T-cell (primary cell): ENCODE measurements at regions not wholly inside any gene's neighbourhood (a gene's known extent, or its start where the extent isn't known, plus 50 kb on each side); places are given as distances from the start of the nearest gene placed in this dataset.

Experiments used
- ATAC-seq, 4 experiments: fragments of 200-7000 bp in 3 of 4; fragments of 150-1000 bp in 1 of 4; cut with Tn5 transposase; replicated peaks in 1 of 4; 1 replicate in 3 of 4; 2 replicates in 1 of 4; pipeline ENCODE4 v1.10.0; 2021; ENCODE audit warnings: moderate library complexity in 3 of 4, mild to moderate bottlenecking in 2 of 4, moderate number of reproducible peaks in 1 of 4
- CTCF ChIA-PET, 2 donors: fragments of 300-600 bp; sonication (Branson Sonifier 250); formaldehyde crosslinking; loops; one replicate each; lab custom pipeline; 2022; ENCODE audit warnings: antibody characterized with exemption in 2 of 2; lab: Charles Lee
- POLR2A ChIA-PET, 2 donors: fragments of 300-600 bp; sonication (Branson Sonifier 250); formaldehyde crosslinking; loops; one replicate each; lab custom pipeline; 2022; ENCODE audit warnings: antibody characterized with exemption in 2 of 2; lab: Charles Lee
- DNase-seq, 35 experiments: peaks; one replicate each; pipeline versions ENCODE4 v3.0.0 to v3.0.0-alpha.2; 2013 to 2023
- H3K27ac ChIP-seq: one replicate; pipeline ENCODE4 v1.5.1; 2013; ENCODE audit warnings: low read length
- H3K27me3 ChIP-seq, 2 experiments: replicated peaks in 1 of 2; 1 replicate in 1 of 2; 2 replicates in 1 of 2; pipeline versions ENCODE4 v1.6.1 to v1.7.0; 2013; ENCODE audit warnings: low read length in 1 of 2, mixed read lengths in 1 of 2; ENCODE audit not compliant: control insufficient read depth in 2 of 2, insufficient read depth in 2 of 2; ENCODE audit errors: extremely low read depth in 1 of 2
- H3K36me3 ChIP-seq, 2 donors: 1 replicate in 1 of 2; 2 replicates in 1 of 2; pipeline versions ENCODE4 v1.6.1 to v1.7.0; 2013; ENCODE audit warnings: low read length in 1 of 2; ENCODE audit not compliant: control insufficient read depth in 2 of 2, insufficient read depth in 1 of 2; ENCODE audit errors: extremely low read depth in 1 of 2
- H3K4me1 ChIP-seq, 2 experiments: 1 replicate in 1 of 2; 2 replicates in 1 of 2; pipeline versions ENCODE4 v1.6.1 to v1.7.0; 2013; ENCODE audit warnings: low read length in 2 of 2, mixed read lengths in 1 of 2; ENCODE audit not compliant: insufficient read depth in 2 of 2, control insufficient read depth in 1 of 2; ENCODE audit errors: extremely low read depth in 1 of 2
- H3K4me3 ChIP-seq, 2 donors: 1 replicate in 1 of 2; 2 replicates in 1 of 2; pipeline versions ENCODE4 v1.5.1 to v1.7.0; 2013; ENCODE audit warnings: mild to moderate bottlenecking in 2 of 2, low read length in 1 of 2, moderate library complexity in 1 of 2; ENCODE audit not compliant: control insufficient read depth in 1 of 2; ENCODE audit errors: extremely low read depth in 1 of 2
- H3K9me3 ChIP-seq: 2 replicates; pipeline ENCODE4 v1.7.0; 2013
- H3K27ac Mint-ChIP-seq, 2 donors: one replicate each; pipeline ENCODE4 v1.8.0; 2020 to 2021; ENCODE audit warnings: mild to moderate bottlenecking in 2 of 2, mixed read lengths in 2 of 2
- H3K27me3 Mint-ChIP-seq, 2 donors: one replicate each; pipeline ENCODE4 v1.8.0; 2021 to 2022; ENCODE audit warnings: mixed read lengths in 2 of 2
- H3K36me3 Mint-ChIP-seq: one replicate; pipeline ENCODE4 v1.8.0; 2021; ENCODE audit warnings: mixed read lengths
- H3K4me1 Mint-ChIP-seq, 3 donors: one replicate each; pipeline ENCODE4 v1.8.0; 2020 to 2022; ENCODE audit warnings: mixed read lengths in 3 of 3, mild to moderate bottlenecking in 1 of 3
- H3K4me3 Mint-ChIP-seq, 3 donors: one replicate each; pipeline ENCODE4 v1.8.0; 2020 to 2022; ENCODE audit warnings: mild to moderate bottlenecking in 3 of 3, mixed read lengths in 3 of 3, moderate library complexity in 3 of 3
- H3K9me3 Mint-ChIP-seq, 3 donors: one replicate each; pipeline ENCODE4 v1.8.0; 2020 to 2022; ENCODE audit warnings: mixed read lengths in 3 of 3
- WGBS: methylation state at CpG from one replicate; pipeline ENCODE4 v1.1.5; 2013; ENCODE audit warnings: missing lambda C conversion rate; ENCODE audit not compliant: insufficient coverage; 5-methylcytosine and 5-hydroxymethylcytosine counted together

- Histone ChIP-seq H3K27me3 (peaks cover 0 to 6% of the 10 kb centered on the region in 2 experiments), H3K4me1 (no peaks in the 10 kb centered on the region), H3K27ac (no peak overlapping the region), H3K4me3 (no peak overlapping the region), H3K36me3 (no peaks in the 10 kb centered on the region), H3K9me3 (no peaks in the 10 kb centered on the region)
- H3K4me1 Mint-ChIP-seq, result no peaks in the 10 kb centered on the region
- no peak overlapping the region for H3K4me3 Mint-ChIP-seq
- ChIA-PET CTCF (no interaction called here), POLR2A (no interaction called here)
- DNase-seq (no peak), ATAC-seq (no peak)
- 79% methylated on average over 5 of the region's 6 CpGs for WGBS
- H3K27me3 Mint-ChIP-seq, result peaks cover 2 to 32% of the 10 kb centered on the region in 2 donors
- H3K27ac Mint-ChIP-seq, result no peak overlapping the region
- no peaks in the 10 kb centered on the region for H3K36me3 Mint-ChIP-seq
- no peaks in the 10 kb centered on the region for H3K9me3 Mint-ChIP-seq
Measured at GRCh38 chr1:90781534-90781933, 64.4 kb upstream of the BARHL2 start.

GRCh38 chr1:90780981-90781380 is 63.9 kb upstream of the BARHL2 start:
- Mint-ChIP-seq H3K4me3 (no peak overlapping the region), H3K36me3 (no peaks in the 10 kb centered on the region), H3K27me3 (peaks cover 2 to 32% of the 10 kb centered on the region in 2 donors), H3K27ac (no peak overlapping the region), H3K9me3 (no peaks in the 10 kb centered on the region), H3K4me1 (no peaks in the 10 kb centered on the region)
- ATAC-seq (no peak), DNase-seq (no peak)
- H3K4me3 ChIP-seq, result no peak overlapping the region
- ChIA-PET CTCF (no interaction called here), POLR2A (no interaction called here)
- no peaks in the 10 kb centered on the region for H3K36me3 ChIP-seq
- H3K4me1 ChIP-seq, result no peaks in the 10 kb centered on the region
- H3K9me3 ChIP-seq, result no peaks in the 10 kb centered on the region
- WGBS, result 100% methylated on average over 1 of the region's 2 CpGs
- H3K27me3 ChIP-seq, result peaks cover 0 to 4% of the 10 kb centered on the region in 2 experiments
- H3K27ac ChIP-seq, result no peak overlapping the region

DNA sequence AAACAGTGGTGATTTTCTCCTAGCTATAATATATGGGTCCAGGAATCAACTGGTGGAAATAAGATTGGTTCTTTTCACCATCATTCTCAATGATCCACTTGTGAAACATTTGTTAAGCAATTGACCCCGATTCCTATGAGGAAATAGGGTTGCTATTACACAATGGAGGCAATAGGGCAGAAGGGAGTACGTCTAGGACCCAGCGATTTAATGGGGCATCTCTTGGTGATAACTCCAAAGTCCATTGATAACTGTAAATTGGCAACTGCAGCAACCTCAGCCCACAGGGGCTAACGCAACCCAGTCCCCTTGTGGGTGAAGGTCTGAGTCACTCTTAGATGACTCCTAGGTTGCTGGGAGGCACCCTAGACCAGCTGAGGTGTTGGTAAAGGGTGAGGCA is 62.5 kb upstream of the BARHL2 start:
- CTCF ChIA-PET, result no interaction called here

GRCh38 chr1:90778486-90778885 is 61.4 kb upstream of the BARHL2 start:
- H3K9me3 ChIP-seq, result no peaks in the 10 kb centered on the region
- no peak for ATAC-seq
- CTCF ChIA-PET, result no interaction called here

More for the DNA sequence above, 62.5 kb upstream of the BARHL2 start:
- Histone ChIP-seq H3K4me1 (no peaks in the 10 kb centered on the region), H3K27ac (no peak overlapping the region), H3K4me3 (no peak overlapping the region), H3K9me3 (no peaks in the 10 kb centered on the region), H3K36me3 (no peaks in the 10 kb centered on the region), H3K27me3 (peaks cover 0 to 7% of the 10 kb centered on the region in 2 experiments)
- H3K9me3 Mint-ChIP-seq, result no peaks in the 10 kb centered on the region
- 87% methylated on average over 3 of the region's 4 CpGs for WGBS
- no peaks in the 10 kb centered on the region for H3K36me3 Mint-ChIP-seq
- no peak overlapping the region for H3K27ac Mint-ChIP-seq
- DNase-seq (no peak), ATAC-seq (no peak)
- peaks cover 5 to 32% of the 10 kb centered on the region in 2 donors for H3K27me3 Mint-ChIP-seq
- POLR2A ChIA-PET, result no interaction called here
- no peaks in the 10 kb centered on the region for H3K4me1 Mint-ChIP-seq
- no peak overlapping the region for H3K4me3 Mint-ChIP-seq

DNA sequence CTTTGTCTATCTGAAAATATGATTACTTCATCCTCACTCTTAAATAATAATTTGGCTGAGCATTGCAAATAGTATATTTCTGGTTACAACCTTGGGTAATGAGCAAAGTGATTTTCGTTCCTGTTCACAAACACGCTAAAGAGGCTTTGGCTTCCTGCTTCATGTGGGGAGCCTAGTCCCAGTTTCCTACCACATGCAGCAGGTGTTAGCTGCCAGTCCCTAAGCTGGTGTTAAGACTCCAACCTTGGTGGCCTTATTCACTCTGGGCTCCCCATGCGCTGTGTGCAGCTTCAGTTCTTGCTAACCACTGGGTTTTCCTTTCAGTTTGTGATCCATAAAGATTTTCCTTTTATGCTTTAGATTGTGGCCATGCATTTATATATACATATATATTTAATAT is 56.7 kb upstream of the BARHL2 start:
- no peaks in the 10 kb centered on the region for H3K4me1 Mint-ChIP-seq
- CTCF ChIA-PET, result no interaction called here
- no peaks in the 10 kb centered on the region for H3K36me3 Mint-ChIP-seq
- H3K27me3 Mint-ChIP-seq, result peaks cover 14% of the 10 kb centered on the region in 2 donors
- no peak overlapping the region for H3K27ac Mint-ChIP-seq
- Histone ChIP-seq H3K36me3 (no peaks in the 10 kb centered on the region), H3K27ac (no peak overlapping the region), H3K4me1 (no peaks in the 10 kb centered on the region), H3K27me3 (peaks cover 0 to 3% of the 10 kb centered on the region in 2 experiments), H3K4me3 (no peak overlapping the region), H3K9me3 (no peaks in the 10 kb centered on the region)
- DNase-seq (no peak), ATAC-seq (no peak)
- POLR2A ChIA-PET, result no interaction called here
- H3K9me3 Mint-ChIP-seq, result no peaks in the 10 kb centered on the region
- WGBS, result 37% methylated on average over 2 of the region's 3 CpGs
- H3K4me3 Mint-ChIP-seq, result no peak overlapping the region

More at GRCh38 chr1:90778486-90778885, 61.4 kb upstream of the BARHL2 start:
- Histone ChIP-seq H3K4me1 (no peaks in the 10 kb centered on the region), H3K36me3 (no peaks in the 10 kb centered on the region), H3K27ac (no peak overlapping the region), H3K4me3 (no peak overlapping the region), H3K27me3 (peaks cover 0 to 5% of the 10 kb centered on the region in 2 experiments)
- Mint-ChIP-seq H3K27me3 (peaks cover 3 to 30% of the 10 kb centered on the region in 2 donors), H3K36me3 (no peaks in the 10 kb centered on the region), H3K27ac (no peak overlapping the region), H3K4me3 (no peak overlapping the region), H3K9me3 (no peaks in the 10 kb centered on the region), H3K4me1 (no peaks in the 10 kb centered on the region)
- POLR2A ChIA-PET, result no interaction called here
- no peak for DNase-seq

- Histone ChIP-seq H3K27me3 (peaks cover 0 to under 1% of the 10 kb centered on the region in 2 experiments), H3K9me3 (no peaks in the 10 kb centered on the region), H3K4me1 (no peaks in the 10 kb centered on the region), H3K36me3 (no peaks in the 10 kb centered on the region), H3K4me3 (no peak overlapping the region), H3K27ac (no peak overlapping the region)
- POLR2A ChIA-PET, result no interaction called here
- Mint-ChIP-seq H3K36me3 (no peaks in the 10 kb centered on the region), H3K27me3 (peaks cover 25 to 38% of the 10 kb centered on the region in 2 donors), H3K4me3 (no peak overlapping the region), H3K9me3 (peaks cover 0 to 3% (median 0%) of the 10 kb centered on the region in 3 donors), H3K27ac (no peak overlapping the region), H3K4me1 (no peaks in the 10 kb centered on the region)
- ATAC-seq (no peak), DNase-seq (no peak)
- whole genome bisulfite sequencing, result 83% methylated on average over 1 of the region's 2 CpGs
- CTCF ChIA-PET, result interaction anchor here in 1 of 2 donors (0.7 kb wide), 1 partner anchor 1097 kb away, joined by 4 read pairs; no protein-coding TSS in a partner anchor
Measured at GRCh38 chr1:90768826-90769225, 51.7 kb upstream of the BARHL2 start.

GRCh38 chr1:90768098-90768497 is 51.0 kb upstream of the BARHL2 start:
- peaks cover 0 to 2% of the 10 kb centered on the region in 2 experiments for H3K27me3 ChIP-seq
- Mint-ChIP-seq H3K27me3 (peaks cover 27 to 41% of the 10 kb centered on the region in 2 donors), H3K9me3 (peaks cover 0 to 3% (median 0%) of the 10 kb centered on the region in 3 donors), H3K36me3 (no peaks in the 10 kb centered on the region), H3K27ac (no peak overlapping the region), H3K4me3 (no peak overlapping the region), H3K4me1 (no peaks in the 10 kb centered on the region)
- WGBS, result no CpG with 5 or more reads among the region's 1 CpG
- no peaks in the 10 kb centered on the region for H3K4me1 ChIP-seq
- H3K27ac ChIP-seq, result no peak overlapping the region
- ChIA-PET POLR2A (no interaction called here), CTCF (interaction anchor here in 1 of 2 donors (0.8 kb wide), 1 partner anchor 128 kb away, joined by 6 read pairs; no protein-coding TSS in a partner anchor)
- no peak overlapping the region for H3K4me3 ChIP-seq
- H3K36me3 ChIP-seq, result no peaks in the 10 kb centered on the region
- ATAC-seq, result no peak
- DNase-seq, result no peak
- no peaks in the 10 kb centered on the region for H3K9me3 ChIP-seq
